Psoas muscle (tissue), 7 donors: ENCODE measurements at regions not wholly inside any gene's neighbourhood (a gene's known extent, or its start where the extent isn't known, plus 50 kb on each side); places are given as distances from the start of the nearest gene placed in this dataset.

Experiments used
- ATAC-seq, 4 donors: fragments of 200-7000 bp; cut with Tn5 transposase; one replicate each; pipeline ENCODE4 v1.9.1; 2020; ENCODE audit warnings: moderate library complexity in 3 of 4, mild to moderate bottlenecking in 2 of 4
- DNase-seq, 2 donors: peaks; one replicate each; pipeline ENCODE4 v3.0.0-alpha.2; 2020
- H3K27ac ChIP-seq: fragments of 200-600 bp; one replicate; pipeline ENCODE4 v1.8.0; 2022
- H3K27me3 ChIP-seq, 3 donors: fragments of 200-600 bp in 1 of 3; one replicate each; pipeline versions ENCODE4 v1.6.1 to v1.8.0; 2013 to 2022; ENCODE audit warnings: low read length in 2 of 3, mild to moderate bottlenecking in 2 of 3, moderate library complexity in 1 of 3; ENCODE audit not compliant: insufficient read depth in 3 of 3
- H3K36me3 ChIP-seq, 2 donors: fragments of 200-600 bp in 1 of 2; one replicate each; pipeline versions ENCODE4 v1.6.1 to v1.8.0; 2013 to 2022; ENCODE audit warnings: low read depth in 1 of 2, mild to moderate bottlenecking in 1 of 2, moderate library complexity in 1 of 2; ENCODE audit not compliant: insufficient read depth in 1 of 2
- H3K4me1 ChIP-seq: fragments of 200-600 bp; one replicate; pipeline ENCODE4 v1.8.0; 2022
- H3K4me3 ChIP-seq: fragments of 200-600 bp; one replicate; pipeline ENCODE4 v1.8.0; 2022; ENCODE audit warnings: mild to moderate bottlenecking
- H3K9me3 ChIP-seq: fragments of 200-600 bp; one replicate; pipeline ENCODE4 v1.8.0; 2022
- WGBS, 3 donors: extraction: QIAGEN DNeasy Blood & Tissue Kit; methylation state at CpG; one replicate each; pipeline versions ENCODE4 v1.1.6 to v1.1.7; 2013; 5-methylcytosine and 5-hydroxymethylcytosine counted together
- intact Hi-C, 2 donors: fragments of 100-400 bp; cut with DNase I; formaldehyde crosslinking; loops; one replicate each; pipeline versions ENCODE4 v1.11.0 to v1.14.2; 2022
- TF ChIP-seq, protein P1 (sequence below): fragments of 200-600 bp; IDR thresholded peaks from one replicate; pipeline ENCODE4 v1.8.0; 2022; ENCODE audit warnings: antibody characterized with exemption
- donor health status: healthy with polysubstance abuse.
- donor health status: DM: no; HTN: no; CAD: no; lungs with moderate emphysema.
- donor health status: Bipolar disorder and iron deficiency.
- donor health status: healthy.
- donor health status: DM: yes; HTN: yes; CAD: no.
- donor health status: DM: no; HTN: no; CAD: no.
- donor health status: DM: yes; HTN: yes; CAD: no.

DNA sequence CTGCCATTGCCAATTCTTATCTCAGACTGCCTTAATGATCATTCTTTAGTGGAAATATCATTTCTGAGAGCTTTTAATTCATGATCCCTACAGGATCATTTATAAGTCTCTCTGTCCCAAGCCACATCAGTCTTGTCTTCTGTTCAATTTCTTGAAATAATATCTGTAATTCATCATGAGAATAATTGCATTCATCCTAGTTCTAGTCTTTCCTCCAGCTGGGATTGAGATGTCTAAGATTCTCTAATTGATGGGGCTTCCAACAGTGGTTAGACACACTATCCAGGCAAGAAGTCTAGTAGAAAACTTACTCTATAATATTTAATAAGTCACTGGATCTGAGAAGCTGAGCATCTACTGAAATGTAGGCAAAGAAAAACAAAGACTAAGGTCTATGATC lies 854.7 kb upstream of the ADGRL3 start:
- ATAC-seq (no peak), DNase-seq (no peak)
- TF ChIP-seq, protein P1, sequence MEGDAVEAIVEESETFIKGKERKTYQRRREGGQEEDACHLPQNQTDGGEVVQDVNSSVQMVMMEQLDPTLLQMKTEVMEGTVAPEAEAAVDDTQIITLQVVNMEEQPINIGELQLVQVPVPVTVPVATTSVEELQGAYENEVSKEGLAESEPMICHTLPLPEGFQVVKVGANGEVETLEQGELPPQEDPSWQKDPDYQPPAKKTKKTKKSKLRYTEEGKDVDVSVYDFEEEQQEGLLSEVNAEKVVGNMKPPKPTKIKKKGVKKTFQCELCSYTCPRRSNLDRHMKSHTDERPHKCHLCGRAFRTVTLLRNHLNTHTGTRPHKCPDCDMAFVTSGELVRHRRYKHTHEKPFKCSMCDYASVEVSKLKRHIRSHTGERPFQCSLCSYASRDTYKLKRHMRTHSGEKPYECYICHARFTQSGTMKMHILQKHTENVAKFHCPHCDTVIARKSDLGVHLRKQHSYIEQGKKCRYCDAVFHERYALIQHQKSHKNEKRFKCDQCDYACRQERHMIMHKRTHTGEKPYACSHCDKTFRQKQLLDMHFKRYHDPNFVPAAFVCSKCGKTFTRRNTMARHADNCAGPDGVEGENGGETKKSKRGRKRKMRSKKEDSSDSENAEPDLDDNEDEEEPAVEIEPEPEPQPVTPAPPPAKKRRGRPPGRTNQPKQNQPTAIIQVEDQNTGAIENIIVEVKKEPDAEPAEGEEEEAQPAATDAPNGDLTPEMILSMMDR: no peak
- Histone ChIP-seq H3K9me3 (no peaks in the 10 kb centered on the region), H3K4me1 (no peaks in the 10 kb centered on the region), H3K36me3 (no peaks in the 10 kb centered on the region), H3K4me3 (no peak overlapping the region), H3K27ac (no peak overlapping the region), H3K27me3 (no peaks in the 10 kb centered on the region)
- intact Hi-C loops: no loop called here

DNA sequence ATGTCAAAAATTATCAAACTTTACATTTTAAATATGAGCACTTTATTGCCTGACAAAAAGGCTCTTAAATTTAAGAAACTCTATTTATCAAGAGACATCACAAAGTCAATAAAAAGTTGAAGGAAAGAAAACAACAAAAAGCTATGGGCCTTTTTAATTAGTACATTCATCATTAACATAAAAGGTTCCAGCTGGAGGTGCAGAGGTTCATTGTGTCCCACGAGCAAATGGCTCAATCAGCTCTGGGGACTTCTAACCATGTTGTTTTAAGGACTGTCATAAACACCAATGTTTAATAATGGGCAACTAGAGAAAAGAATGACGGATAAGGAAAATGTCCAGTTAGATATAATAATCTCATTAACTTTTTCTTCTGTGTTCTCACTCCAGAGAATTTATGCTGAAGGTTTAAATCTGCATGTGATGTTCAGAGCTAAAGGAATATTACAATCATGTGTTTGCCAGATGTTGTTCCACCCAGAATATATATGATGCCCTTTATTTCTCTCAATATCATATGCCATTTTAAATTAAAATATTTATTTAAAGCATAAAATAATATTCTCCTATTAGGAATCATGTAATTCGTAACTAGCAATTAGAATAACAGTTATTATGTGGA lies 840.3 kb upstream of the ADGRL3 start:
- intact Hi-C loops: no loop called here
- Histone ChIP-seq H3K27me3 (no peaks in the 10 kb centered on the region), H3K27ac (no peak overlapping the region), H3K4me3 (no peak overlapping the region), H3K36me3 (no peaks in the 10 kb centered on the region), H3K4me1 (no peaks in the 10 kb centered on the region), H3K9me3 (no peaks in the 10 kb centered on the region)
- ATAC-seq: no peak
- no peak for DNase-seq
- 50 to 62% (median 57%) methylated on average over 3 of the region's 3 CpGs for WGBS, 3 donors
- TF ChIP-seq, protein P1: no peak

DNA sequence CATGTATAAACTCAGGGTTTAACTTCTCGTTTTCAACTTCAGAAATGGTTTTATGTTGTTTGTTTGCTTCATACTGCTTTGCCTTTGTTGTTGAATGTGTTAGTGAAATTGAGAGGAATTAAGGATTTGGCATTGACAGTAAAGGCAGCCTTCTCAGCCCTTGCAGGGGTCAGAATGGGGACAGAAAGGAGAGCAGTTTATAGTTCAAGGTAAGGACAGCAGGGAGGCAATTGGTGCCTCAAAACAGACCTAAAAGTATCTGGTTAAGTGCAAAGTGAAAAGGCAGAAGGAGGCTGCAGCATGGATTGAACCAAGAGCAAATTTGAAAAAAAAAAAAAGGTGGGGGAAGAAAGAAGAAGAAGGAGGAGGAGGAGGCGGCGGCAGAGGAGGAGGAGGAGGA lies 835.0 kb upstream of the ADGRL3 start:
- Histone ChIP-seq H3K27me3 (no peaks in the 10 kb centered on the region), H3K27ac (no peak overlapping the region), H3K4me3 (no peak overlapping the region), H3K4me1 (no peaks in the 10 kb centered on the region), H3K36me3 (no peaks in the 10 kb centered on the region), H3K9me3 (no peaks in the 10 kb centered on the region)
- ATAC-seq (no peak), DNase-seq (no peak)
- WGBS, 3 donors: 63 to 79% (median 73%) methylated on average over 3 of the region's 3 CpGs
- TF ChIP-seq, protein P1: no peak
- intact Hi-C loops: no loop called here

DNA sequence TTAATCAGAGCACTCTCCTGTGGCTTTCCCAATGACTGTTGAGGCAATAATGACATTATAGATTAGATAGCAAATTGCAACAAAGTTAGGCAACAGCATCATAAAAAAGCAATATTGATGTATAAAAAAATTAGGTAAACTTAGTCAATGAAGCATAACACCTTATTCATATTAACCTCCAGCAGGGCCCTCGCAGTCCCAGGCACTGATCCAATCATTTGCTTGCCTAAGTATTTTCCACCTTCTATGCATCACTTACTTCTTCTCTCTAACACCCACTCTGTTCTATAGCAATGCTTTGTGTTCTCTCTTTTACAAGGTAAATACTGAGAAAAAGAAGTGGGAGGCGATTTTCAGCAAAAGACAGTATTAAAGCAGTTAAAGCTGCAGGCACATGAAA lies 833.5 kb upstream of the ADGRL3 start:
- no peak overlapping the region for H3K4me3 ChIP-seq
- TF ChIP-seq, protein P1: no peak
- H3K27ac ChIP-seq: no peak overlapping the region
- intact Hi-C loops: no loop called here
- WGBS, 3 donors: 79 to 86% (median 80%) methylated on average over 2 of the region's 2 CpGs
- no peak for DNase-seq
- H3K27me3 ChIP-seq: no peaks in the 10 kb centered on the region
- H3K9me3 ChIP-seq: no peaks in the 10 kb centered on the region
- no peaks in the 10 kb centered on the region for H3K36me3 ChIP-seq
- no peak for ATAC-seq
- H3K4me1 ChIP-seq: no peaks in the 10 kb centered on the region

DNA sequence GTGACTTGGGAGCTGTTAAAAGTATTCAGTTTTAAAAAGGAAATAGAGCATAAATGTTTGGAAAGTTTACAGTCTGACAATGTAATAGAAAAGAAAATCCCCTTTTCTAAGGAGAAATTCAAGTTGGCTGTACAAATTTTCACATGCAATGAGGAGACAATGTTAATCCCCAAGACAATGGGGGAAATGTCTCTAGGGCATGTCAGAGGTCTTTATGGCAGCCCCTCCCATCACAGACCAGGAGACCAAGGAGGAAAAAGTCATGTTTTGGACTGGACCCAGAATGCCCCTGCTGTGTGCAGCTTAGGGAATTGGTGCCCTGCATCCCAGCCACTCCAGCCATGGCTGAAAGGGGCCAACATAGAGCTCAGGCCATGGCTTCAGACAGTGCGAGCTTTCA lies 831.1 kb upstream of the ADGRL3 start:
- ATAC-seq (no peak), DNase-seq (no peak)
- intact Hi-C loops: no loop called here
- Histone ChIP-seq H3K36me3 (no peaks in the 10 kb centered on the region), H3K9me3 (no peaks in the 10 kb centered on the region), H3K4me1 (no peaks in the 10 kb centered on the region), H3K27me3 (no peaks in the 10 kb centered on the region), H3K27ac (no peak overlapping the region), H3K4me3 (no peak overlapping the region)
- TF ChIP-seq, protein P1: no peak
- 81 to 83% (median 83%) methylated on average over 1 of the region's 1 CpG for WGBS, 3 donors
